SK-N-SH (cell line): ENCODE measurements at regions not wholly inside any gene's neighbourhood (a gene's known extent, or its start where the extent isn't known, plus 50 kb on each side); places are given as distances from the start of the nearest gene placed in this dataset.

Experiments
- CTCF ChIA-PET: fragments of 300-600, 350-600 bp; formaldehyde crosslinking; extraction: SDS; loops from one replicate; lab custom pipeline; 2021; lab: Yijun Ruan, JAX
- POLR2A ChIA-PET: fragments of 350-600 bp; sonication (Branson Sonifier 250); formaldehyde crosslinking; extraction: SDS; loops from one replicate; lab custom pipeline; 2020; ENCODE audit warnings: antibody characterized with exemption, inconsistent platforms; lab: Yijun Ruan, JAX
- DNase-seq: peaks from one replicate; pipeline ENCODE4 v3.0.0; 2012
- H2AFZ ChIP-seq: fragments of 200-600 bp; sonication (generic); 2 replicates; pipeline ENCODE4 v1.8.1; 2016; ENCODE audit warnings: antibody characterized with exemption, mild to moderate bottlenecking, low read depth
- H3F3A ChIP-seq: fragments of 200-600 bp; sonication (generic); replicated peaks from 2 replicates; pipeline ENCODE3; 2016; ENCODE audit warnings: antibody characterized with exemption, mild to moderate bottlenecking; ENCODE audit not compliant: insufficient read depth
- H3K27ac ChIP-seq, 2 experiments: fragments of 200-500 bp in 1 of 2; fragments of 200-600 bp in 1 of 2; sonication (Bioruptor generic) in 1 of 2; sonication (generic), shearing (Covaris generic) in 1 of 2; 2 replicates each; pipeline versions ENCODE4 v1.5.1 to v1.6.1; 2014 to 2016; ENCODE audit warnings: low read depth in 2 of 2, inconsistent platforms in 1 of 2, low read length in 1 of 2, mild to moderate bottlenecking in 1 of 2, mixed read lengths in 1 of 2
- H3K27me3 ChIP-seq: fragments of 200-600 bp; sonication (generic), shearing (Covaris generic); 2 replicates; pipeline ENCODE4 v1.6.1; 2016; ENCODE audit warnings: mixed run types; ENCODE audit not compliant: insufficient read depth
- H3K36me3 ChIP-seq, 2 experiments: fragments of 200-500 bp in 1 of 2; fragments of 200-600 bp in 1 of 2; sonication (Bioruptor generic) in 1 of 2; sonication (generic) in 1 of 2; replicated peaks in 1 of 2; 2 replicates each; pipeline versions ENCODE3 to v1.5.1; 2014 to 2016; ENCODE audit warnings: low read length in 1 of 2, mild to moderate bottlenecking in 1 of 2; ENCODE audit not compliant: insufficient read depth in 2 of 2, control insufficient read depth in 1 of 2
- H3K4me1 ChIP-seq, 2 experiments: fragments of 200-500 bp in 1 of 2; fragments of 200-600 bp in 1 of 2; sonication (Bioruptor generic) in 1 of 2; sonication (generic), shearing (Covaris generic) in 1 of 2; 2 replicates each; pipeline versions ENCODE4 v1.5.1 to v1.6.1; 2014 to 2016; ENCODE audit warnings: low read depth in 1 of 2, low read length in 1 of 2, mixed run types in 1 of 2; ENCODE audit not compliant: insufficient read depth in 2 of 2, control insufficient read depth in 1 of 2
- H3K4me2 ChIP-seq: fragments of 200-600 bp; sonication (generic), shearing (Covaris generic); 2 replicates; pipeline ENCODE4 v1.6.1; 2017; ENCODE audit warnings: mixed run types
- H3K4me3 ChIP-seq, 2 experiments: fragments of 200-500 bp in 1 of 2; fragments of 200-600 bp in 1 of 2; sonication (Bioruptor generic) in 1 of 2; sonication (generic), shearing (Covaris generic) in 1 of 2; 2 replicates each; pipeline versions ENCODE4 v1.5.1 to v1.8.1; 2014 to 2016; ENCODE audit warnings: low read depth in 2 of 2, inconsistent platforms in 1 of 2, low read length in 1 of 2, mild to moderate bottlenecking in 1 of 2, mixed read lengths in 1 of 2, moderate library complexity in 1 of 2
- H3K79me2 ChIP-seq: fragments of 200-600 bp; sonication (generic); 2 replicates; pipeline ENCODE4 v1.8.1; 2017; ENCODE audit warnings: mild to moderate bottlenecking; ENCODE audit not compliant: insufficient read depth
- H3K9ac ChIP-seq: fragments of 200-600 bp; sonication (generic); 2 replicates; pipeline ENCODE4 v1.6.1; 2017; ENCODE audit warnings: mixed run types
- H3K9me2 ChIP-seq: fragments of 200-600 bp; sonication (generic); 2 replicates; pipeline ENCODE4 v1.6.1; 2017; ENCODE audit warnings: mixed run types
- H3K9me3 ChIP-seq: fragments of 200-600 bp; sonication (generic); 2 replicates; pipeline ENCODE4 v1.6.1; 2017; ENCODE audit warnings: mixed run types, mild to moderate bottlenecking, moderate library complexity
- H4K20me1 ChIP-seq: fragments of 200-600 bp; sonication (generic); 2 replicates; pipeline ENCODE4 v1.6.1; 2017; ENCODE audit warnings: mild to moderate bottlenecking, mixed run types; ENCODE audit not compliant: insufficient read depth
- CHD2 ChIP-seq: fragments of 150-350 bp; IDR thresholded peaks from 2 replicates; pipeline ENCODE4 v1.6.1; 2018; ENCODE audit warnings: low read length; ENCODE audit not compliant: partially characterized antibody
- CTCF ChIP-seq: fragments of 200-600 bp; sonication (generic); IDR thresholded peaks from 2 replicates; pipeline ENCODE4 v1.6.1; 2017; ENCODE audit warnings: antibody characterized with exemption, mild to moderate bottlenecking, moderate library complexity
- FOSL2 ChIP-seq: IDR thresholded peaks from 2 replicates; pipeline ENCODE4 v1.4.0; 2012; ENCODE audit warnings: low read depth, mild to moderate bottlenecking, moderate library complexity, borderline replicate concordance
- MEF2A ChIP-seq: IDR thresholded peaks from 2 replicates; pipeline ENCODE4 v1.4.0; 2012; ENCODE audit warnings: low read depth, borderline replicate concordance
- MXI1 ChIP-seq: IDR thresholded peaks from 2 replicates; pipeline ENCODE4 v1.6.1; 2012; ENCODE audit warnings: mild to moderate bottlenecking, low read depth, low read length, improper control_type of control experiment
- NRF1 ChIP-seq: IDR thresholded peaks from 2 replicates; pipeline ENCODE4 v1.6.1; 2012; ENCODE audit warnings: low read depth, mild to moderate bottlenecking, low read length
- RFX5 ChIP-seq: IDR thresholded peaks from 2 replicates; pipeline ENCODE4 v1.6.1; 2012; ENCODE audit warnings: mild to moderate bottlenecking, improper control_type of control experiment, low read length
- SIN3A ChIP-seq: IDR thresholded peaks from 2 replicates; pipeline ENCODE4 v1.6.1; 2012; ENCODE audit warnings: low read depth, mild to moderate bottlenecking, low read length, moderate library complexity, borderline replicate concordance
- USF1 ChIP-seq: IDR thresholded peaks from 2 replicates; pipeline ENCODE4 v1.4.0; 2012; ENCODE audit warnings: low read depth, borderline replicate concordance
- USF2 ChIP-seq: fragments of 150-350 bp; IDR thresholded peaks from 2 replicates; pipeline ENCODE4 v1.6.1; 2017; ENCODE audit warnings: antibody characterized with exemption, low read length, low read depth, borderline replicate concordance
- YY1 ChIP-seq: IDR thresholded peaks from 2 replicates; pipeline ENCODE4 v1.4.0; 2012; ENCODE audit warnings: low read depth, mild to moderate bottlenecking
- WGBS: methylation state at CpG from one replicate; pipeline ENCODE4 v1.1.6; 2017; ENCODE audit warnings: low lambda C conversion rate; 5-methylcytosine and 5-hydroxymethylcytosine counted together

- Histone ChIP-seq H3K4me1 (peaks cover 0 to 10% of the 10 kb centered on the region in 2 experiments; a peak in 1 of 4 replicates), H2AFZ (no peak overlapping the region), H3K27ac (no peak overlapping the region), H3F3A (no peaks in the 10 kb centered on the region), H3K9me3 (no peaks in the 10 kb centered on the region), H3K9me2 (no peaks in the 10 kb centered on the region), H4K20me1 (no peaks in the 10 kb centered on the region), H3K4me2 (no peak overlapping the region)
- POLR2A ChIA-PET: no interaction called here
- CTCF ChIA-PET: interaction anchor here (0.8 to 2.8 kb wide), 3 partner anchors 28 to 101 kb away, joined by 3 to 12 read pairs (median 3); no protein-coding TSS in a partner anchor
- WGBS: 67% methylated on average over 9 of the region's 9 CpGs
- no peak for TF ChIP-seq MXI1
- no peak for TF ChIP-seq RFX5
- TF ChIP-seq FOSL2: no peak
- TF ChIP-seq NRF1: no peak
- TF ChIP-seq USF2: no peak
- TF ChIP-seq MEF2A: no peak
- no peak for TF ChIP-seq CTCF
- TF ChIP-seq, all 33 proteins: peak for 0
- Histone ChIP-seq H3K4me3 (no peak overlapping the region), H3K79me2 (no peaks in the 10 kb centered on the region), H3K36me3 (no peaks in the 10 kb centered on the region), H3K27me3 (peaks cover 8% of the 10 kb centered on the region; the same call in 1 of the 2 replicates), H3K9ac (no peak overlapping the region)
- DNase-seq: no peak
Observed at GRCh38 chr10:100642295-100642994, 102.9 kb upstream of the PAX2 start.

GRCh38 chr10:100645091-100645490 is 100.3 kb upstream of the PAX2 start:
- CTCF ChIA-PET: interaction anchor here (0.5 to 1.1 kb wide), 2 partner anchors 65 to 83 kb away, joined by 3 read pairs; no protein-coding TSS in a partner anchor
- H3K4me2 ChIP-seq: no peak overlapping the region
- TF ChIP-seq CHD2 (no peak), SIN3A (no peak), FOSL2 (no peak), YY1 (no peak), MEF2A (no peak), USF1 (no peak)

More at GRCh38 chr10:100645091-100645490, 100.3 kb upstream of the PAX2 start:
- H3F3A ChIP-seq: no peaks in the 10 kb centered on the region
- H3K9ac ChIP-seq: no peak overlapping the region
- POLR2A ChIA-PET: interaction anchor here (0.6 kb wide), 1 partner anchor 271 kb away, joined by 3 read pairs; no protein-coding TSS in a partner anchor
- whole genome bisulfite sequencing: 44% methylated on average over 5 of the region's 5 CpGs
- no peak overlapping the region for H3K4me3 ChIP-seq
- no peaks in the 10 kb centered on the region for H3K4me1 ChIP-seq
- no peaks in the 10 kb centered on the region for H3K79me2 ChIP-seq
- 0 out of 2 replicates have a peak, but pooled peaks cover 5% of the 10 kb centered on the region for H3K27me3 ChIP-seq
- H3K27ac ChIP-seq: no peak overlapping the region
- H3K9me3 ChIP-seq: no peaks in the 10 kb centered on the region
- H3K36me3 ChIP-seq: no peaks in the 10 kb centered on the region
- DNase-seq: no peak
- H4K20me1 ChIP-seq: no peaks in the 10 kb centered on the region
- no peaks in the 10 kb centered on the region for H3K9me2 ChIP-seq
- no peak overlapping the region for H2AFZ ChIP-seq
